ENCODE measurements at regions not wholly inside any gene's neighbourhood (a gene's known extent, or its start where the extent isn't known, plus 50 kb on each side); places are given as distances from the start of the nearest gene placed in this dataset.
A peak's percentile ranks its signal among the peaks of the same experiment; 100 is the strongest.

DNA sequence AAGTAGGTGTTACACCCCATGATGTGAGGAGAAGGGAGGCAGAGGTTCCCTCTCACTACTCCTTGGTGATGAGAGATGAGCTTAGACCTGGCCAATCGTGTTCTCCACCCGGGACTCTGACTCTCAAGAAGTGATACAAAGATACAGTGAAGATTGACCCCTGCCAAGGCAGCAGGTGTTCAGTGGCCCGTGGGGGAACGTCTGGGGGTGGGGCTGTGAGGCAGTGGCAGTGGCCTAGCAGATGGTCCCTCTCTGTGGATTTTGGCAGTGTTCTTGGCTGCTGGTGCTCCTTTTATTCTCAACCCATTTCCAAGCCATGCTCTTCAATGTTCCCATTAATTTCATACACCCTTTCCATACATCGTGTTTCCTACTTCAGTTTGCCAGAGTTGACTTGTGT lies 120.4 kb upstream of the NEDD4L start:
- peak overlapping the region; percentile 15; the same call in 1 of the 2 replicates for H3K4me2 ChIP-seq
- no peak overlapping the region for H3K4me3 ChIP-seq (IDR thresholded peaks at IDR 0.05; ENCODE audit: insufficient read depth, low read depth, low read length)
- H3K27me3 ChIP-seq (ENCODE audit: insufficient read depth, low read depth): no peaks in the 10 kb centered on the region
- no peaks in the 10 kb centered on the region for H3K36me3 ChIP-seq (ENCODE audit: insufficient read depth)
- H4K20me1 ChIP-seq (ENCODE audit: insufficient read depth): no peaks in the 10 kb centered on the region
- no peak overlapping the region for H3K9ac ChIP-seq
- 0 out of 2 replicates have a peak overlapping the region, but pooled peaks have one; percentile 6 for H2AFZ ChIP-seq (ENCODE audit: low read depth)
- H3K4me1 ChIP-seq (ENCODE audit: low read depth, poor library complexity, severe bottlenecking): peaks cover 33% of the 10 kb centered on the region
- no peaks in the 10 kb centered on the region for H3K79me2 ChIP-seq (ENCODE audit: insufficient read depth, low read depth)
- no peak overlapping the region; the same call in 1 of the 2 replicates for H3K27ac ChIP-seq
- TF ChIP-seq, protein P1, sequence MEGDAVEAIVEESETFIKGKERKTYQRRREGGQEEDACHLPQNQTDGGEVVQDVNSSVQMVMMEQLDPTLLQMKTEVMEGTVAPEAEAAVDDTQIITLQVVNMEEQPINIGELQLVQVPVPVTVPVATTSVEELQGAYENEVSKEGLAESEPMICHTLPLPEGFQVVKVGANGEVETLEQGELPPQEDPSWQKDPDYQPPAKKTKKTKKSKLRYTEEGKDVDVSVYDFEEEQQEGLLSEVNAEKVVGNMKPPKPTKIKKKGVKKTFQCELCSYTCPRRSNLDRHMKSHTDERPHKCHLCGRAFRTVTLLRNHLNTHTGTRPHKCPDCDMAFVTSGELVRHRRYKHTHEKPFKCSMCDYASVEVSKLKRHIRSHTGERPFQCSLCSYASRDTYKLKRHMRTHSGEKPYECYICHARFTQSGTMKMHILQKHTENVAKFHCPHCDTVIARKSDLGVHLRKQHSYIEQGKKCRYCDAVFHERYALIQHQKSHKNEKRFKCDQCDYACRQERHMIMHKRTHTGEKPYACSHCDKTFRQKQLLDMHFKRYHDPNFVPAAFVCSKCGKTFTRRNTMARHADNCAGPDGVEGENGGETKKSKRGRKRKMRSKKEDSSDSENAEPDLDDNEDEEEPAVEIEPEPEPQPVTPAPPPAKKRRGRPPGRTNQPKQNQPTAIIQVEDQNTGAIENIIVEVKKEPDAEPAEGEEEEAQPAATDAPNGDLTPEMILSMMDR (conservative IDR thresholded peaks at IDR 0.05; ENCODE audit: low read depth, low read length): no peak

DNA sequence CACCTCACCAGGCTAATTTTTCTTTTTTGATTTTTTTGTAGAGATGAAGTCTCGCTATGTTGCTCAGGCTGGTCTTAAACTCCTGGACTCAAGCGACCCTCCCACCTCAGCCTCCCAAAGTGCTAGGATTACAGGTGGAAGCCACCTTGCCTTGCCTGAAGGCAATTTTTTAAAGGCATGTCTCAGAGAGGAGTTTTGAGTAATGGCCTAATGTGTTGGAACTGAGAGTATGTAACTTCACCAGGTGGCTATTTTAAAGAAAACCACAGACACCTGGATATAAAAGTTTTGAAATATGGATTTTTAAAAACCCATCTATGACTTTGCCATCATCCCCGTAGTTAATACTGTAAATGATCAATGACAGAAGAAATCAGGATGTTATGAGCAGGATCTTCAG lies 119.8 kb upstream of the ATP8B1 start:
- H3K9ac ChIP-seq: no peak overlapping the region
- no peak overlapping the region for H3K4me3 ChIP-seq (IDR thresholded peaks at IDR 0.05; ENCODE audit: insufficient read depth, low read depth, low read length)
- no peaks in the 10 kb centered on the region for H3K79me2 ChIP-seq (ENCODE audit: insufficient read depth, low read depth)
- no peaks in the 10 kb centered on the region for H4K20me1 ChIP-seq (ENCODE audit: insufficient read depth)
- H3K4me1 ChIP-seq (ENCODE audit: low read depth, poor library complexity, severe bottlenecking): peaks cover 33% of the 10 kb centered on the region
- H2AFZ ChIP-seq (ENCODE audit: low read depth): no peak overlapping the region
- no peaks in the 10 kb centered on the region for H3K36me3 ChIP-seq (ENCODE audit: insufficient read depth)
- peak overlapping the region; percentile 26; the same call in 1 of the 2 replicates for H3K4me2 ChIP-seq
- H3K27me3 ChIP-seq (ENCODE audit: insufficient read depth, low read depth): no peaks in the 10 kb centered on the region
- no peak overlapping the region; the same call in 1 of the 2 replicates for H3K27ac ChIP-seq
- TF ChIP-seq, protein P1 (conservative IDR thresholded peaks at IDR 0.05; ENCODE audit: low read depth, low read length): no peak

DNA sequence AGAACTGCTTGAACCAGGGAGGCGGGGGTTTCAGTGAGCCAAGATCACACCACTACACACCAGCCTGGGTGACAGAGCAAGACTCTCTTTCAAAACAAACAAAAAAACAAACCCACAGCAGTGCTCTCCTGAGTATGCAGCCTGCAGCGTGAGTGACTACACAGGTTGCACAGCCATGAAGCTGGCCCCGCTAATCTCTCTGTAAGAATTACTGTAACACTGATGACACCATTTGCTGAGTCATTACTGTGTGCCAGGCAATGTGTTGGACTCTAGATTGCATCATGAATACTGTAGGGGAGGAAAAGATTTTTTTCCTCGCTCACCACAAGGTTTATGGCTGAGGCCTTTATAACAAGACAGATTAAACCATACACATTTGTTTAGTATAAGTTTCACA lies 118.6 kb upstream of the ATP8B1 start:
- Histone ChIP-seq H4K20me1 (ENCODE audit: insufficient read depth) (no peaks in the 10 kb centered on the region), H3K36me3 (ENCODE audit: insufficient read depth) (no peaks in the 10 kb centered on the region), H3K4me2 (no peak overlapping the region), H3K9ac (no peak overlapping the region), H3K27me3 (ENCODE audit: insufficient read depth, low read depth) (no peaks in the 10 kb centered on the region), H3K4me1 (ENCODE audit: low read depth, poor library complexity, severe bottlenecking) (peaks cover 33% of the 10 kb centered on the region), H3K27ac (no peak overlapping the region), H3K4me3 (IDR thresholded peaks at IDR 0.05; ENCODE audit: insufficient read depth, low read depth, low read length) (no peak overlapping the region), H2AFZ (ENCODE audit: low read depth) (no peak overlapping the region), H3K79me2 (ENCODE audit: insufficient read depth, low read depth) (no peaks in the 10 kb centered on the region)
- TF ChIP-seq, protein P1 (conservative IDR thresholded peaks at IDR 0.05; ENCODE audit: low read depth, low read length): no peak

DNA sequence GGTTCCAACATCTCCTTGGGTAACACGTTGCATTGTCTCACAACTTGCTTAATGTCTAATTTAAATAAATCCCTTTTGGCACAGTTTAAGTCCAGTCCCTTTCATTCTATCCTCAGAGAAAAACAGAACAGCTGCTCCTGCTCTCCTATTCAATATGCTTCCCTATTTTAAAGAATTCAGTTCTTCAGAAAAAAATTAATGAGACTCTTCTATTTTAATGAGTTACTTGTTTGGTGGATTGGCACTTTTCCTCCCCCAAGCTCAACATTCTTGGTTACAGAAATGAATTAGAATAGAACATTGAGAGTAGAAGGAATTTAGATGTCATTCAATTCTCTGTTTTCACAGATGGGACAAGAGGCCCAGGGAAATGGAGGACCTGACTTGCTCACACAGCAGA lies 116.9 kb upstream of the ATP8B1 start:
- Histone ChIP-seq H3K4me2 (no peak overlapping the region), H3K4me3 (IDR thresholded peaks at IDR 0.05; ENCODE audit: insufficient read depth, low read depth, low read length) (no peak overlapping the region), H4K20me1 (ENCODE audit: insufficient read depth) (no peaks in the 10 kb centered on the region), H2AFZ (ENCODE audit: low read depth) (no peak overlapping the region), H3K27ac (no peak overlapping the region), H3K27me3 (ENCODE audit: insufficient read depth, low read depth) (no peaks in the 10 kb centered on the region), H3K79me2 (ENCODE audit: insufficient read depth, low read depth) (no peaks in the 10 kb centered on the region), H3K9ac (no peak overlapping the region), H3K36me3 (ENCODE audit: insufficient read depth) (no peaks in the 10 kb centered on the region), H3K4me1 (ENCODE audit: low read depth, poor library complexity, severe bottlenecking) (peaks cover 25% of the 10 kb centered on the region)
- TF ChIP-seq, protein P1 (conservative IDR thresholded peaks at IDR 0.05; ENCODE audit: low read depth, low read length): no peak

All from KMS-11 (cell line).